Cardiac fibroblast (primary cell): ENCODE measurements at regions not wholly inside any gene's neighbourhood (a gene's known extent, or its start where the extent isn't known, plus 50 kb on each side); places are given as distances from the start of the nearest gene placed in this dataset.
A peak's percentile ranks its signal among the peaks of the same experiment; 100 is the strongest.

Experiments
- DNase-seq, 2 donors: peaks; one replicate each; pipeline versions ENCODE4 v3.0.0 to v3.0.0-alpha.2; 2010; ENCODE audit warnings: low read depth in 2 of 2
- H3K4me3 ChIP-seq, 2 donors: replicated peaks in 1 of 2; 1 replicate in 1 of 2; 2 replicates in 1 of 2; pipeline ENCODE4 v1.5.1; 2011; ENCODE audit warnings: low read depth in 2 of 2, low read length in 2 of 2, mild to moderate bottlenecking in 2 of 2, moderate library complexity in 1 of 2
- TF ChIP-seq, protein P1 (sequence below): IDR thresholded peaks from one replicate; pipeline ENCODE4 v1.5.1; 2011; ENCODE audit warnings: low read depth, mild to moderate bottlenecking, low read length, inconsistent platforms

DNA sequence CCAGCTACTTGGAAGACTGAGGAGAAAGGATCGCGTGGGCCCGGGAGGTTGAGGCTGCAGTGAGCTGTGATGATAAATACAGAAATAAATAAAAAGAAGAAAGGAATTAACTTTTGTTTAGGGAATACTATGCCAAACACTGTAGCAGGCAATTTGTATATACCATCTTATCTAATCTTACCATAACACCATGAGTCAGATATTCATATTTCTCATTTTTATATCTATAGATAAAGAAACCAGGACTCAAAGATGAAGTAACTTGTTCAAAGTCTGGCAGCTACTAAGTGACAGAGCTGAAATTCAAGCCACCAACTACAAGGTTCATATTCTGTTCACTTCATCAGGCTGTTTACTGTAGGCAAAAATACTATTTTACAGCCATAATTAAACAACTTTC, 119.2 kb upstream of the SLC39A10 start:
- DNase-seq = no peak
- H3K4me3 ChIP-seq = no peak overlapping the region
- TF ChIP-seq, protein P1, sequence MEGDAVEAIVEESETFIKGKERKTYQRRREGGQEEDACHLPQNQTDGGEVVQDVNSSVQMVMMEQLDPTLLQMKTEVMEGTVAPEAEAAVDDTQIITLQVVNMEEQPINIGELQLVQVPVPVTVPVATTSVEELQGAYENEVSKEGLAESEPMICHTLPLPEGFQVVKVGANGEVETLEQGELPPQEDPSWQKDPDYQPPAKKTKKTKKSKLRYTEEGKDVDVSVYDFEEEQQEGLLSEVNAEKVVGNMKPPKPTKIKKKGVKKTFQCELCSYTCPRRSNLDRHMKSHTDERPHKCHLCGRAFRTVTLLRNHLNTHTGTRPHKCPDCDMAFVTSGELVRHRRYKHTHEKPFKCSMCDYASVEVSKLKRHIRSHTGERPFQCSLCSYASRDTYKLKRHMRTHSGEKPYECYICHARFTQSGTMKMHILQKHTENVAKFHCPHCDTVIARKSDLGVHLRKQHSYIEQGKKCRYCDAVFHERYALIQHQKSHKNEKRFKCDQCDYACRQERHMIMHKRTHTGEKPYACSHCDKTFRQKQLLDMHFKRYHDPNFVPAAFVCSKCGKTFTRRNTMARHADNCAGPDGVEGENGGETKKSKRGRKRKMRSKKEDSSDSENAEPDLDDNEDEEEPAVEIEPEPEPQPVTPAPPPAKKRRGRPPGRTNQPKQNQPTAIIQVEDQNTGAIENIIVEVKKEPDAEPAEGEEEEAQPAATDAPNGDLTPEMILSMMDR = no peak

DNA sequence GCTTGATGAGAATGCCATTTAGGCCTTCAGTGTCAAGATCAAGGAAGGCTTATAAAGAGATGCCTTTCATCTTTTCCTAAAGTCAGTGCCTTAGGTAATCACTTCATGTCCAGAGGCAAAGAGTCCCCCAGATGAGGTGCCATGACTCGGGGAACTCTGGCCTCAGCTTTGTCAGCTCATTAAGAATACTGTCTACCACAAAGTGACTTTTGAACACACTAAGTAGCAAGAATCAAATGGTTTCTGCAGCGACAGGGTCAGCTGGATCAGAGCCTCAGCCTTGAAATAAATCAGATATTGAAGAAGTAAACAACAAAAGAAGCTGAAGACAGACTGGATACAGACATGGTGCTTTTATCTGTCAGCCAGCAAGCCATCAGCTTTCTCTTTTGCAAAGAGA, 120.1 kb upstream of the SLC39A10 start:
- no peak for DNase-seq
- TF ChIP-seq, protein P1 = no peak
- H3K4me3 ChIP-seq = no peak overlapping the region

DNA sequence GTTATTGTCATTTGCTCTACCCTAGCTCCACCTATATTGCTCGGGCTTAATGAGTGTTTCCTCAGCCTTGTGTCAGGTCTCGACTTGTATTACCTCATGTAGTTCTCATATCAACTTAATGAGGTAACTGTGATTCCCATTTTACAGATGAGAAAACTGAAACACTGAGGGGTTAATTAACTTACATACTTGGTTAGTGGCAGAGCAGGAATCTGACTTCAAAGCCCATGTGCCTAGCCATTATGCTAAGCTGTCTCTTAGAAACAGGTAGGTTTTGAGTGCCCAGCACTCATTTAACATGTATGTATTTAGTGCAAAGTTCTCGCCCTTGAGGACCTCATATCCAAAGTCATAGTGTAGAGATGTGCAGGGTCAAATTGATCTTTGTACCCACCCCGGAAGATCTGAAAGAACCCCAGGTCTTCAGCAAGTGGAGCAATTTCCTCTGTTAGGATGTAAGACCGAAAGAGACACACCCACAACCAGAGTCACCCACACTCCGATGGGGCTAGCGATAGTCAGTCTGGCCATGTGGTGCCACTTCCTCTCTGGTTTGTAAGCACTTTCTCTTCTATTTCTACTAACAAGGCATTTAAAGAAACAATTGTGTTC, 121.0 kb upstream of the SLC39A10 start:
- no peak for DNase-seq
- TF ChIP-seq, protein P1 = no peak
- no peak overlapping the region for H3K4me3 ChIP-seq

DNA sequence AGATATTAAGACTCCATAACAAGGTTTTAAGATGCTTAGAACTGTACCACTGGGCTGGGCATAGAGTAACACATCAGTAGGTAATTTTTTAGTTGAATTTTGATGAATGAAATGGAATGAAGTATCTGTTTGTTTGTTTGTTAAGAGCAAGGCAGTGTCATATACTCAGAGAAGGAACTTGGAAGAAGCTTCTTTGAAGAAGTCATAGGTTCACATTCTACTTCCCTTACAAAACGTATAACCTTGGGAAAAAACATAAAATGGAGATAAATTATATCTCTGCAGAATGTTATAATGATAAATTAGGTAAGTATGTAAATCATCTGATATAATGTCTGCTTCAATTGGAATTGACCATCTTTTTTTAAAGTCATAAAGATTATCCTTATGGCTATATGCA, 122.1 kb upstream of the SLC39A10 start:
- DNase-seq = no peak

DNA sequence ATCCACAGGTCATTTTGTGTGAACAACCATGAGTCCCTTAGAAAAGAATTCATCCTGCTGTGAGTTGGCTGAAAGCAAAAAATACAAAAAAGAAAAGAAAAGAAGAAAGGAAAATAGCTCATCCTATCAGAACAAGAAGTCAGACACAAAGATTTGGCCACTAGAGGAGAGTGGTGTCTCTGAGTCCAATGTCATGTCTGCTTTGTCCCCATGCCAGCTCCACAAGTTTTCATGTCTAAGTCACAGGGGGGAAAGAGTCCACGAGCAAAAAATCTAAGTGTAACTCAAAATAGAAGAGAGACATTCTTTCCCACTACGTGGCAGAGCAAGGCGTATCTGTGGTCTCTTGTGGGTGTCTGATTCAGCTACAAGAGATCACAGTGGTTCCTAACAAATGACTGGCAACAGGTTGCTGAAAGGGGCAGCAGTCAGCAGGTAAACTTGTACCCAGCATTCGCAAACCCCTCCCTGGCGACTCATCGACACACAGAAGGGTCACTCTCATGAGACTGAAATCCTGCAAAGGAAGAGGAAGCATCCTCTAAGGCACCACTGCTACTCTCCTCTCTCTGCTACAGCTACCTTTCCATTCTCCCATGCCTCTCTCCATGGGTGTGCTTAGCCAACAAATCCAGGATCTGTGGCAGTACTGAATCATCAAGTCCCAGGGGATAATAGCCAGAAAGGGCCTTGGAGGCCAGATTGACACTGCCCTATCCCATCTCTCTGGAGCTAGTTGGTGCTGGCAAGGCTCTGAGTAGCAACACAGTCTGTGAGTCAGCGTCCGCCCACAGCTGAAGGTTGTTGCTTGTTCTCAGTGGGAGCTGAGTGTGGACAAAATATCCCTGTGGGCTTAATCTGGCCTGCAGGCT, 123.0 kb upstream of the SLC39A10 start:
- peak overlapping the region in 1 of 2 donors; percentile 9 for H3K4me3 ChIP-seq
- TF ChIP-seq, protein P1 = peak; percentile 9

More for the DNA sequence above, 122.1 kb upstream of the SLC39A10 start:
- no peak overlapping the region for H3K4me3 ChIP-seq
- TF ChIP-seq, protein P1 = no peak

DNA sequence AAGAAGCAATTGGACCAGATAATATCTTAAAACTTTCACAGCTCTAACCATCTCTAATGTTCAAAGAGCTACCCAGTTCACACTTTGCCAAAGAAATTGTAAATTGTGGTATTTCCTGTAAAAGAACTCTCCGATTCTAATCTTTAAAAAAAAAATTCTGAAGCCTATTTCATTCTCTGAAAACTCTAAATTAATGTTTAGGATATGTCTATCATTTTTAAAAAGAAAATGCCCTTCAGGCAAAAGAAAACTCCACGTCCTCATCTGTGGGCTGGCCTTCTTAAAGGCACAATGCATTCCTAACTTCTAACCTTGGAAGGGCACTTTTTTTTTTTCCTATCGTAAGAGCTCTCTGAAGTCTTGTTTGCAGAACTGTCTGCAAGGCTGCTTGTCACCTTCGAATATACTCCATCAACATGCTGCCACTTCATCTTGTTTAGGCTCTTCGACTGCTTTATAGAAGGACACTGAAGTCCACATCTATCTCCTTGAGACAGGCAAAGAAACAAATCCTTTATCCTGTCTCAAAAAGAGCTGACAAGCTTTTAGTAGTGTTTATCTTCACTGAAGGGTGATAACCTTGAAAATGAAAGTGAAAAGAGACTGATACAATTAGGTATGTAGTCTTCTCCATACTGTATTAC, 124.3 kb upstream of the SLC39A10 start:
- TF ChIP-seq, protein P1 = no peak
- peak; percentile 57 to 66 for DNase-seq
- H3K4me3 ChIP-seq = peak overlapping the region in 1 of 2 donors; percentile 21

More for the DNA sequence above, 123.0 kb upstream of the SLC39A10 start:
- peak; percentile 88 to 95 for DNase-seq
